ENCODE measurements at regions not wholly inside any gene's neighbourhood (a gene's known extent, or its start where the extent isn't known, plus 50 kb on each side); places are given as distances from the start of the nearest gene placed in this dataset.
A peak's percentile ranks its signal among the peaks of the same experiment; 100 is the strongest.

DNA sequence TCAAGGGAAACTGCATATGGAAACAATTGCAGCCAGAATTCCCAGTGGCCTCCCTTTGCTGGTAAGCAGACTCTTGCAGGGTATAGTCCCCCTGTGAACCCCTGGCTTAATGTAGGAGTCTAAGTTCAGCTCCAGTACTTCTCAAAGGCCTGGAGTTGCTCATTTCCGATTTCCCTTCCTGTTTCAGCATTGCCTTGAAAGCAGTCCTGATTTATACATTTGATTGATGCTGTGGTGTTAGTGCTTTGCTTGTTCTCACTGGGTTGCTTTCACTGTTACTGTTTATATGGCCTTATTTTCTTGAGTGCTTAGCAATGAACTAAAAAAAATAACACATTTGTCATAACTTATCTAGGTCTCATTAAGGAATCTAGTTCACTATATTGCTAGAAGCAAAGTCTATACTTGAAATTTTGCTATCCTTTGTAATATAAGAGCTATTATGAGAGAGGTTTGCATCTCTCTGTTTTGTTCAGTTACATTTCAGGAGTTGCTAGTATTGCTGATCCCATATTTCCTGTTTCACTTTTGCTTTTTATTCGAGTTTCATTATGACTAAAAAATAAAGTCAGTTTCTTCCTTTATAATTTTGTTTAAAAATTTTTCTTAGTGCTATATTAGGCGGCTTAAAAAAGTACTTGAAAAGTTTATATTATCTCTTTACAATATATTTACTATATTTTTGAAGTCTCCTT is 122.4 kb upstream of the NMUR2 start:
- ChIA-PET POLR2A (ENCODE audit: partially characterized antibody) (no interaction called here), CTCF (ENCODE audit: partially characterized antibody) (interaction anchor here (2.0 kb wide), 1 partner anchor 14 kb away, joined by 7 read pairs; no protein-coding TSS in a partner anchor)
- Histone ChIP-seq H3K9me3 (ENCODE audit: control insufficient read depth in 1 of 2, low read length in 2 of 2) (no peaks in the 10 kb centered on the region), H3K27me3 (ENCODE audit: insufficient read depth, low read length) (no peaks in the 10 kb centered on the region), H3K36me3 (ENCODE audit: insufficient read depth, low read length) (no peaks in the 10 kb centered on the region), H3K4me3 (ENCODE audit: low read length in 2 of 2) (no peak overlapping the region), H3K4me1 (ENCODE audit: insufficient read depth, low read length) (peaks cover 12% of the 10 kb centered on the region), H3K27ac (ENCODE audit: low read depth, low read length) (no peak overlapping the region)
- no peaks in the 10 kb centered on the region for H3K9me3 Mint-ChIP-seq
- no peaks in the 10 kb centered on the region for H3K27me3 Mint-ChIP-seq
- peak overlapping the region in 7 of 8 donors; percentile 15 to 82 (median 42) for H3K4me3 Mint-ChIP-seq
- H3K27ac Mint-ChIP-seq: peak overlapping the region; percentile 5 to 74 (median 22)
- intact Hi-C loops (cut with micrococcal nuclease): no loop called here
- peaks cover 10 to 21% (median 16%) of the 10 kb centered on the region in 4 donors for H3K4me1 Mint-ChIP-seq
- no peak for DNase-seq
- H3K36me3 Mint-ChIP-seq: no peaks in the 10 kb centered on the region

DNA sequence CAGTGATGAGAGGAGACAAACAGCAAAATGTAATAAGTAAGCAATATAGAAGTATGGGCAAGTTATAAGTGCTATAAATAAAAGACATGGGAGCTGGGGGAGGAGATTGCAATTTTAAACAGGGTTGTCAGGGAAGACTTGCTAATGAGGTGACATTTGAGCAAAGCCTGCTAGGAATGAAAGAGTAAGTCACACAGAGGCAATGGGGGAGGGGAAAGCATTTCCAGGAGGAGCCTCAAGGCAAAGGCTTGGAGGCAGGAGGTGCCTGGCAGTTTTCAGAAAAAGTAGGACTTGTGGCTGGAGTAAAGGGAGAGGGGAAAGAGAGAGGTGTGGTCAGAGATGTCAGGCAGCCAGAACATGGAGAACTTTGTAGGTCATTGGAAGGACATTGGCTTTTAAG is 124.4 kb upstream of the NMUR2 start:
- intact Hi-C loops (cut with micrococcal nuclease): no loop called here
- H3K9me3 Mint-ChIP-seq: no peaks in the 10 kb centered on the region

DNA sequence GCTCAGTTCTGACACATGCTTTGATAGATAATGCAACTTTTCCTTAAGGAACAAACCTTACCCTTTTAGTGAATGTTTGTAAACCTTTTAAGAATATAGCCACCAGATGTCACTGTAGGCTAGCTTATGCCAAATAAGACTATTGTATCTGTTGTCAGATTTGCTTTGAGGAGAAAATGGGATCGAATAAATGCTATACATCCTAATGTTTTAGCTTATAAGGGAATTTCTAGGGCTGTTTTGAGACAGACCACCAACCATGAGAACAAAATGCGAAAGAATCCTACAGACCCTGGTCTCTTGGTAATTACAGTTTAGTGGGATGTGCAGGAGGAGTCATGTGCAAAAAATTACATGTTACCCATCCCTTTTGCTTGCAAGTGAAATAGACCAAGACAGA is 127.6 kb upstream of the NMUR2 start:
- Histone ChIP-seq H3K9me3 (ENCODE audit: control insufficient read depth in 1 of 2, low read length in 2 of 2) (no peaks in the 10 kb centered on the region), H3K4me3 (ENCODE audit: low read length in 2 of 2) (no peak overlapping the region), H3K27ac (ENCODE audit: low read depth, low read length) (no peak overlapping the region), H3K36me3 (ENCODE audit: insufficient read depth, low read length) (no peaks in the 10 kb centered on the region), H3K27me3 (ENCODE audit: insufficient read depth, low read length) (no peaks in the 10 kb centered on the region), H3K4me1 (ENCODE audit: insufficient read depth, low read length) (peaks cover 4% of the 10 kb centered on the region)
- ChIA-PET CTCF (ENCODE audit: partially characterized antibody) (interaction anchor here (0.8 to 1.1 kb wide), 3 partner anchors 10 to 1432 kb away, joined by 3 to 5 read pairs (median 3); no protein-coding TSS in a partner anchor), POLR2A (ENCODE audit: partially characterized antibody) (no interaction called here)
- DNase-seq: peak in 4 of 5 donors; percentile 8 to 16 (median 12)
- no peaks in the 10 kb centered on the region for H3K9me3 Mint-ChIP-seq
- H3K27ac Mint-ChIP-seq: no peak overlapping the region
- H3K4me3 Mint-ChIP-seq: no peak overlapping the region
- peaks cover 5 to 13% (median 8%) of the 10 kb centered on the region in 4 donors for H3K4me1 Mint-ChIP-seq
- intact Hi-C loops (cut with micrococcal nuclease): no loop called here
- no peaks in the 10 kb centered on the region for H3K36me3 Mint-ChIP-seq
- no peaks in the 10 kb centered on the region for H3K27me3 Mint-ChIP-seq

More for the DNA sequence above, 124.4 kb upstream of the NMUR2 start:
- Histone ChIP-seq H3K27ac (ENCODE audit: low read depth, low read length) (no peak overlapping the region), H3K36me3 (ENCODE audit: insufficient read depth, low read length) (no peaks in the 10 kb centered on the region), H3K27me3 (ENCODE audit: insufficient read depth, low read length) (no peaks in the 10 kb centered on the region), H3K4me1 (ENCODE audit: insufficient read depth, low read length) (peaks cover 12% of the 10 kb centered on the region), H3K9me3 (ENCODE audit: control insufficient read depth in 1 of 2, low read length in 2 of 2) (no peaks in the 10 kb centered on the region), H3K4me3 (ENCODE audit: low read length in 2 of 2) (no peak overlapping the region)
- H3K4me1 Mint-ChIP-seq: peaks cover 10 to 21% (median 16%) of the 10 kb centered on the region in 4 donors
- no peak for DNase-seq
- POLR2A ChIA-PET (ENCODE audit: partially characterized antibody): no interaction called here
- H3K36me3 Mint-ChIP-seq: no peaks in the 10 kb centered on the region
- no peaks in the 10 kb centered on the region for H3K27me3 Mint-ChIP-seq
- peak overlapping the region in 2 of 7 donors; percentile 32 to 39 for H3K27ac Mint-ChIP-seq
- CTCF ChIA-PET (ENCODE audit: partially characterized antibody): interaction anchor here (1.3 to 1.4 kb wide), 2 partner anchors 14 kb away, joined by 4 read pairs; no protein-coding TSS in a partner anchor
- no peak overlapping the region for H3K4me3 Mint-ChIP-seq

DNA sequence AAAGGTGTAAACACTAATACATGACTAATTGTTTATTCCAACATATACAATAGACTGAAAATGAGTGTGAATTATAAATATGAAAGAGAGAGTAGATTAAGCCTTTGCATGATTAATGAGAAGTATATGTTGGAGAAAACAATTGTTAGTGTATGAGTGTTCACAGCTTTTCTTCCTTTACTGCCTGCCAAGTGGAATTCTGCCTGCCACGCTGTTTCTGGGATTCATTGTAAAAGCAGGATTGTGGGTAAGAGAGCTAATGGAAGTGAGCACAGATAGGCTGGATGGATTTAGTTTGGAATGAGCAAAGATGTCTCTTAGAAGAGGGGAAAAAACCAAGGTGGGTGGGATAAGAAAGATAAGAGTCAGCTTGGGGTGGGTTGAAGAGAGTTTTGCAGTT is 129.6 kb upstream of the NMUR2 start:
- H3K4me1 ChIP-seq (ENCODE audit: insufficient read depth, low read length): no peaks in the 10 kb centered on the region
- POLR2A ChIA-PET (ENCODE audit: partially characterized antibody): no interaction called here
- CTCF ChIA-PET (ENCODE audit: partially characterized antibody): interaction anchor here (1.4 kb wide), 1 partner anchor 1430 kb away, joined by 3 read pairs; no protein-coding TSS in a partner anchor
- no peak overlapping the region for H3K4me3 ChIP-seq (ENCODE audit: low read length in 2 of 2)
- Mint-ChIP-seq H3K27me3 (peaks cover 0 to 3% of the 10 kb centered on the region in 2 donors), H3K4me1 (no peaks in the 10 kb centered on the region), H3K4me3 (no peak overlapping the region), H3K27ac (no peak overlapping the region), H3K9me3 (no peaks in the 10 kb centered on the region), H3K36me3 (no peaks in the 10 kb centered on the region)
- DNase-seq: no peak
- no peaks in the 10 kb centered on the region for H3K27me3 ChIP-seq (ENCODE audit: insufficient read depth, low read length)
- intact Hi-C loops (cut with micrococcal nuclease): no loop called here
- H3K36me3 ChIP-seq (ENCODE audit: insufficient read depth, low read length): no peaks in the 10 kb centered on the region
- no peak overlapping the region for H3K27ac ChIP-seq (ENCODE audit: low read depth, low read length)
- H3K9me3 ChIP-seq (ENCODE audit: control insufficient read depth in 1 of 2, low read length in 2 of 2): no peaks in the 10 kb centered on the region

DNA sequence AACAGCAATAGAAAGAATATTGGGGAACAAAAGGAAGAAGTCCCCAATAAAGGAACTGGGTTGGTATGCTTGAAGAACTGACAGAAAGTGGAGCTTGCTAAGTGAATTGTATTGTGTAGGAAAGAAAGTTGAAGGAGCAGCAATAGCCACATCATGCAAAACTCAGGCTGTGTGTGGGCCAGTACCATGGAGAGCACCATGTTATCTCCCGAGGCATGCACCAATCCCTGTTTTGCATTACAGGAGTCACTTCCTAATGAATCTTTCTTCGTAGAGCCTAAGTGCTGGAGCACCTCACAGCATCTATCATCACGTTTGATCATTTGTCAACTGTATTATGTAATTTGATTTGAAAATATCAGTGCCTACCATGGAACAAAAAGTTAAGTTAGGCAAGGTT is 137.7 kb upstream of the NMUR2 start:
- H3K4me1 Mint-ChIP-seq: no peaks in the 10 kb centered on the region
- peaks cover 0 to 2% (median 0%) of the 10 kb centered on the region in 8 donors for H3K9me3 Mint-ChIP-seq
- peaks cover 10% of the 10 kb centered on the region in 2 donors for H3K27me3 Mint-ChIP-seq
- no peak overlapping the region for H3K27ac ChIP-seq (ENCODE audit: low read depth, low read length)
- H3K4me1 ChIP-seq (ENCODE audit: insufficient read depth, low read length): no peaks in the 10 kb centered on the region
- H3K4me3 Mint-ChIP-seq: no peak overlapping the region
- ChIA-PET CTCF (ENCODE audit: partially characterized antibody) (no interaction called here), POLR2A (ENCODE audit: partially characterized antibody) (no interaction called here)
- H3K9me3 ChIP-seq (ENCODE audit: control insufficient read depth in 1 of 2, low read length in 2 of 2): no peaks in the 10 kb centered on the region
- H3K27me3 ChIP-seq (ENCODE audit: insufficient read depth, low read length): no peaks in the 10 kb centered on the region
- H3K36me3 Mint-ChIP-seq: no peaks in the 10 kb centered on the region
- intact Hi-C loops (cut with micrococcal nuclease): no loop called here
- H3K27ac Mint-ChIP-seq: no peak overlapping the region
- DNase-seq: no peak
- no peak overlapping the region for H3K4me3 ChIP-seq (ENCODE audit: low read length in 2 of 2)
- H3K36me3 ChIP-seq (ENCODE audit: insufficient read depth, low read length): no peaks in the 10 kb centered on the region

DNA sequence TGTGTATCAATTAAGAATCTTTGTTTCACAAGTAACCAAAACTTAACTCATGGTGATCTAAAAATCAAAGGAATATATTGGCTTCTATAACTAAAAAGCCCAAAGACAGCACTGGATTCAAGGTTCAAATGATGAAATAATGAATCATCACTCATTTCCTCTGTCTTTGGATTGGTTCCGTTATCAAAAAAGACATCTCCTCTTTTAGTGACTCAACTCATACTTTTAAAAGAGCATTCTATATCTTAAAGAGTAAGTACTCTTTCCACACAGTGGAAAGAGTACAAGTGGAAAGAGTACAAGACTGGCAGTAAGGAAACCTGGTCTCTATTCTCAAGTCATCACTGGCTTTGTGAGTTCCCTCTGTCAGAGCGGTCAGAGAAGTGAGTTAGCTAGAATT is 141.4 kb upstream of the NMUR2 start:
- POLR2A ChIA-PET (ENCODE audit: partially characterized antibody): no interaction called here
- no peak for DNase-seq
- Mint-ChIP-seq H3K27me3 (peaks cover 3 to 13% of the 10 kb centered on the region in 2 donors), H3K4me1 (no peaks in the 10 kb centered on the region), H3K27ac (no peak overlapping the region), H3K9me3 (peaks cover 0 to 4% (median 0%) of the 10 kb centered on the region in 8 donors), H3K36me3 (no peaks in the 10 kb centered on the region), H3K4me3 (no peak overlapping the region)
- Histone ChIP-seq H3K36me3 (ENCODE audit: insufficient read depth, low read length) (no peaks in the 10 kb centered on the region), H3K27ac (ENCODE audit: low read depth, low read length) (no peak overlapping the region), H3K27me3 (ENCODE audit: insufficient read depth, low read length) (no peaks in the 10 kb centered on the region), H3K9me3 (ENCODE audit: control insufficient read depth in 1 of 2, low read length in 2 of 2) (no peaks in the 10 kb centered on the region), H3K4me3 (ENCODE audit: low read length in 2 of 2) (no peak overlapping the region), H3K4me1 (ENCODE audit: insufficient read depth, low read length) (no peaks in the 10 kb centered on the region)
- intact Hi-C loops (cut with micrococcal nuclease): no loop called here
- CTCF ChIA-PET (ENCODE audit: partially characterized antibody): interaction anchor here (0.9 kb wide), 1 partner anchor 14 kb away, joined by 3 read pairs; no protein-coding TSS in a partner anchor

DNA sequence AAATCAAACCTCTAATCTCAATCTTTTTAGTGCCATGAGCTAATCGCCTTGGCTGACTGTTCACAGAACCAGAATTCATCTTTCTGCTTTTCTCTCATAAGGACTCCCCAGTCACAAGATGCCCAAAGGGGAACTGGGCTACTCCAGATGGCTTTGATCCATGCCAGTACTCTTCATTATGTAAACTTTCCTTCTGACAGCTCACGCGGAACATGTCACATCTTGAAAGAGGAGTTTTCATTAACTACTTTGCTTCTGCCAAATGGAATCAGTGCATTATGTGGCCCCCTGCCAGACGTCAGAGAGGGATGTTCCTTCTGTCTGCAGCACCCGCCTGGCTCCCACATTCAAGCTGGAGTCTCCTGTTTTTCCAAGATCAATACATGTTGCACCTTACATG is 142.1 kb upstream of the NMUR2 start:
- ChIA-PET CTCF (ENCODE audit: partially characterized antibody) (interaction anchor here (0.9 kb wide), 1 partner anchor 15 kb away, joined by 3 read pairs; no protein-coding TSS in a partner anchor), POLR2A (ENCODE audit: partially characterized antibody) (no interaction called here)
- Mint-ChIP-seq H3K27ac (no peak overlapping the region), H3K4me3 (no peak overlapping the region), H3K9me3 (peaks cover 0 to 4% (median 0%) of the 10 kb centered on the region in 8 donors), H3K4me1 (no peaks in the 10 kb centered on the region), H3K36me3 (no peaks in the 10 kb centered on the region), H3K27me3 (peaks cover 1 to 11% of the 10 kb centered on the region in 2 donors)
- no peaks in the 10 kb centered on the region for H3K9me3 ChIP-seq (ENCODE audit: control insufficient read depth in 1 of 2, low read length in 2 of 2)
- H3K27ac ChIP-seq (ENCODE audit: low read depth, low read length): no peak overlapping the region
- no peaks in the 10 kb centered on the region for H3K27me3 ChIP-seq (ENCODE audit: insufficient read depth, low read length)
- no peak for DNase-seq
- H3K36me3 ChIP-seq (ENCODE audit: insufficient read depth, low read length): no peaks in the 10 kb centered on the region
- intact Hi-C loops (cut with micrococcal nuclease): no loop called here
- no peaks in the 10 kb centered on the region for H3K4me1 ChIP-seq (ENCODE audit: insufficient read depth, low read length)
- H3K4me3 ChIP-seq (ENCODE audit: low read length in 2 of 2): no peak overlapping the region
